DOHH2 (cell line): ENCODE measurements at regions not wholly inside any gene's neighbourhood (a gene's known extent, or its start where the extent isn't known, plus 50 kb on each side); places are given as distances from the start of the nearest gene placed in this dataset.

ENCODE experiments used
- CTCF ChIP-seq: fragments of 200-600 bp; sonication (generic); IDR thresholded peaks from one replicate; pipeline ENCODE4 v1.5.1; 2014; ENCODE audit warnings: antibody characterized with exemption, mild to moderate bottlenecking, low read depth, low read length; ENCODE audit not compliant: poor library complexity, severe bottlenecking
- EZH2phosphoT487 ChIP-seq: fragments of 200-600 bp; sonication (generic); IDR thresholded peaks from 2 replicates; pipeline ENCODE4 v1.6.1; 2017; ENCODE audit warnings: borderline replicate concordance, mild to moderate bottlenecking, antibody characterized with exemption, low read length, moderate library complexity, mixed read lengths

GRCh38 chr5:125492977-125493376 is 746.5 kb upstream of the ZNF608 start:
- TF ChIP-seq EZH2phosphoT487 (no peak), CTCF (no peak)
